SK-N-SH (cell line): ENCODE measurements at regions not wholly inside any gene's neighbourhood (a gene's known extent, or its start where the extent isn't known, plus 50 kb on each side); places are given as distances from the start of the nearest gene placed in this dataset.

Experiments
- CTCF ChIA-PET: fragments of 300-600, 350-600 bp; formaldehyde crosslinking; extraction: SDS; loops from one replicate; lab custom pipeline; 2021; lab: Yijun Ruan, JAX
- POLR2A ChIA-PET: fragments of 350-600 bp; sonication (Branson Sonifier 250); formaldehyde crosslinking; extraction: SDS; loops from one replicate; lab custom pipeline; 2020; ENCODE audit warnings: antibody characterized with exemption, inconsistent platforms; lab: Yijun Ruan, JAX
- DNase-seq: peaks from one replicate; pipeline ENCODE4 v3.0.0; 2012
- H2AFZ ChIP-seq: fragments of 200-600 bp; sonication (generic); 2 replicates; pipeline ENCODE4 v1.8.1; 2016; ENCODE audit warnings: antibody characterized with exemption, mild to moderate bottlenecking, low read depth
- H3F3A ChIP-seq: fragments of 200-600 bp; sonication (generic); replicated peaks from 2 replicates; pipeline ENCODE3; 2016; ENCODE audit warnings: antibody characterized with exemption, mild to moderate bottlenecking; ENCODE audit not compliant: insufficient read depth
- H3K27ac ChIP-seq, 2 experiments: fragments of 200-500 bp in 1 of 2; fragments of 200-600 bp in 1 of 2; sonication (Bioruptor generic) in 1 of 2; sonication (generic), shearing (Covaris generic) in 1 of 2; 2 replicates each; pipeline versions ENCODE4 v1.5.1 to v1.6.1; 2014 to 2016; ENCODE audit warnings: low read depth in 2 of 2, inconsistent platforms in 1 of 2, low read length in 1 of 2, mild to moderate bottlenecking in 1 of 2, mixed read lengths in 1 of 2
- H3K27me3 ChIP-seq: fragments of 200-600 bp; sonication (generic), shearing (Covaris generic); 2 replicates; pipeline ENCODE4 v1.6.1; 2016; ENCODE audit warnings: mixed run types; ENCODE audit not compliant: insufficient read depth
- H3K36me3 ChIP-seq, 2 experiments: fragments of 200-500 bp in 1 of 2; fragments of 200-600 bp in 1 of 2; sonication (Bioruptor generic) in 1 of 2; sonication (generic) in 1 of 2; replicated peaks in 1 of 2; 2 replicates each; pipeline versions ENCODE3 to v1.5.1; 2014 to 2016; ENCODE audit warnings: low read length in 1 of 2, mild to moderate bottlenecking in 1 of 2; ENCODE audit not compliant: insufficient read depth in 2 of 2, control insufficient read depth in 1 of 2
- H3K4me1 ChIP-seq, 2 experiments: fragments of 200-500 bp in 1 of 2; fragments of 200-600 bp in 1 of 2; sonication (Bioruptor generic) in 1 of 2; sonication (generic), shearing (Covaris generic) in 1 of 2; 2 replicates each; pipeline versions ENCODE4 v1.5.1 to v1.6.1; 2014 to 2016; ENCODE audit warnings: low read depth in 1 of 2, low read length in 1 of 2, mixed run types in 1 of 2; ENCODE audit not compliant: insufficient read depth in 2 of 2, control insufficient read depth in 1 of 2
- H3K4me2 ChIP-seq: fragments of 200-600 bp; sonication (generic), shearing (Covaris generic); 2 replicates; pipeline ENCODE4 v1.6.1; 2017; ENCODE audit warnings: mixed run types
- H3K4me3 ChIP-seq, 2 experiments: fragments of 200-500 bp in 1 of 2; fragments of 200-600 bp in 1 of 2; sonication (Bioruptor generic) in 1 of 2; sonication (generic), shearing (Covaris generic) in 1 of 2; 2 replicates each; pipeline versions ENCODE4 v1.5.1 to v1.8.1; 2014 to 2016; ENCODE audit warnings: low read depth in 2 of 2, inconsistent platforms in 1 of 2, low read length in 1 of 2, mild to moderate bottlenecking in 1 of 2, mixed read lengths in 1 of 2, moderate library complexity in 1 of 2
- H3K79me2 ChIP-seq: fragments of 200-600 bp; sonication (generic); 2 replicates; pipeline ENCODE4 v1.8.1; 2017; ENCODE audit warnings: mild to moderate bottlenecking; ENCODE audit not compliant: insufficient read depth
- H3K9ac ChIP-seq: fragments of 200-600 bp; sonication (generic); 2 replicates; pipeline ENCODE4 v1.6.1; 2017; ENCODE audit warnings: mixed run types
- H3K9me2 ChIP-seq: fragments of 200-600 bp; sonication (generic); 2 replicates; pipeline ENCODE4 v1.6.1; 2017; ENCODE audit warnings: mixed run types
- H3K9me3 ChIP-seq: fragments of 200-600 bp; sonication (generic); 2 replicates; pipeline ENCODE4 v1.6.1; 2017; ENCODE audit warnings: mixed run types, mild to moderate bottlenecking, moderate library complexity
- H4K20me1 ChIP-seq: fragments of 200-600 bp; sonication (generic); 2 replicates; pipeline ENCODE4 v1.6.1; 2017; ENCODE audit warnings: mild to moderate bottlenecking, mixed run types; ENCODE audit not compliant: insufficient read depth
- EP300 ChIP-seq, 2 experiments: IDR thresholded peaks; 2 replicates each; pipeline versions ENCODE4 v1.4.0 to v1.6.1; 2012; ENCODE audit warnings: borderline replicate concordance in 1 of 2, low read depth in 1 of 2, low read length in 1 of 2
- FOSL2 ChIP-seq: IDR thresholded peaks from 2 replicates; pipeline ENCODE4 v1.4.0; 2012; ENCODE audit warnings: low read depth, mild to moderate bottlenecking, moderate library complexity, borderline replicate concordance
- GATA2 ChIP-seq: sonication (generic); formaldehyde crosslinking; IDR thresholded peaks from 2 replicates; pipeline ENCODE4 v1.5.0; 2020; ENCODE audit warnings: mild to moderate bottlenecking, missing genetic modification reagents
- NRF1 ChIP-seq: IDR thresholded peaks from 2 replicates; pipeline ENCODE4 v1.6.1; 2012; ENCODE audit warnings: low read depth, mild to moderate bottlenecking, low read length
- TCF12 ChIP-seq: IDR thresholded peaks from 2 replicates; pipeline ENCODE4 v1.4.0; 2012
- TEAD4 ChIP-seq: IDR thresholded peaks from 2 replicates; pipeline ENCODE4 v1.4.0; 2012; ENCODE audit warnings: mild to moderate bottlenecking, borderline replicate concordance; ENCODE audit not compliant: insufficient read depth
- YY1 ChIP-seq: IDR thresholded peaks from 2 replicates; pipeline ENCODE4 v1.4.0; 2012; ENCODE audit warnings: low read depth, mild to moderate bottlenecking
- WGBS: methylation state at CpG from one replicate; pipeline ENCODE4 v1.1.6; 2017; ENCODE audit warnings: low lambda C conversion rate; 5-methylcytosine and 5-hydroxymethylcytosine counted together
- TF ChIP-seq, protein P1 (sequence below): IDR thresholded peaks from 2 replicates; pipeline ENCODE4 v1.4.0; 2012; ENCODE audit warnings: low read depth
- TF ChIP-seq, protein P2 (sequence below): IDR thresholded peaks from 2 replicates; pipeline ENCODE4; 2012
- TF ChIP-seq, protein P3 (sequence below): IDR thresholded peaks from 2 replicates; pipeline ENCODE4 v1.6.1; 2012; ENCODE audit warnings: mild to moderate bottlenecking, low read depth, low read length, moderate library complexity

DNA sequence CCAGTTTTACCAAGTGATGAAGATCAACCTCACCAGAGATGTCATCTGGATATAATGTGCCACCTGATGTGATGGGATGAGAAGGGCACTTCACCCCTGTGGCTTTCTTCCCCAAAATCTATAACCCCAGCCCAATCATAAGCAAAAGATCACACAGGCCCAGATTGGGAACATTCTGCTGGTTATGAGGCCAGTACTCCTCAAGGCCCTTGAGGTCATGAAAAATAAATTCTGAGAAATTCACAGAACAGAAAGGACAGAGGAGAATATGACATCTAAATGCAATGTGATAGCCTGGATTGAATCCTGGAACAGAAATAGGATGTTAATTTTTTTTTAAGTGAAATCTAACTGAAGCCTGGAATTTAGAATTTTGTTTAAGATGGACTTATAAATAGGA is 243.5 kb downstream of the CBLN4 start:
- Histone ChIP-seq H3K4me1 (no peaks in the 10 kb centered on the region), H2AFZ (no peak overlapping the region), H3K36me3 (no peaks in the 10 kb centered on the region), H4K20me1 (no peaks in the 10 kb centered on the region), H3K4me2 (no peak overlapping the region), H3F3A (no peaks in the 10 kb centered on the region)
- TF ChIP-seq YY1: no peak
- TF ChIP-seq, all 33 proteins: peak for 0
- ChIA-PET CTCF (no interaction called here), POLR2A (no interaction called here)
- Histone ChIP-seq H3K4me3 (no peak overlapping the region), H3K27ac (no peak overlapping the region), H3K9me3 (no peaks in the 10 kb centered on the region), H3K27me3 (no peaks in the 10 kb centered on the region), H3K9ac (no peak overlapping the region), H3K9me2 (no peaks in the 10 kb centered on the region), H3K79me2 (no peaks in the 10 kb centered on the region)
- no peak for DNase-seq

DNA sequence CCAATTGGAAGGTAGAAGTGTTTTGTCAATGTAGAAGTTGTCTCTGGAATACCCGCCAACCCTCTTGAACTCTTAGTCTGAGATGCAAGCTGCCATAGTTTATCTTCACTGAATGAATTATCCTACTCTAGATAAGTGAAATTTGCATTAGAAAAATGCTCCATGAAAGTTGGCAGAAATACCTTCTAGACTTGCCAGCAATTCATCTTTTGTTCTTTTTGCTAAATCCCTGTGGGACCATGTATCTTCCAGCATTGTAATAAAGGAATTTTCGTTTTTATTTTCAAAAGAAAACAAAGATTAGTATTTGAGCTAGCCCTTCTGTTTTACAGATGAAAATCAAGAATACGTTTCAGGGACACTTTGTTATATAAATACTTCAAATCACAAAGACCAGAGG is 244.2 kb downstream of the CBLN4 start:
- Histone ChIP-seq H4K20me1 (no peaks in the 10 kb centered on the region), H3K9ac (no peak overlapping the region), H3K27ac (no peak overlapping the region), H3K79me2 (no peaks in the 10 kb centered on the region), H3K4me1 (no peaks in the 10 kb centered on the region), H3K9me3 (no peaks in the 10 kb centered on the region), H3K27me3 (no peaks in the 10 kb centered on the region), H3K4me3 (no peak overlapping the region), H3K4me2 (no peak overlapping the region), H3K36me3 (no peaks in the 10 kb centered on the region), H3F3A (no peaks in the 10 kb centered on the region), H2AFZ (no peak overlapping the region), H3K9me2 (no peaks in the 10 kb centered on the region)
- POLR2A ChIA-PET: no interaction called here
- DNase-seq: no peak
- TF ChIP-seq EP300 (IDR thresholded peaks at IDR 0.05; ENCODE audit: borderline replicate concordance in 1 of 2, low read depth in 1 of 2, low read length in 1 of 2) (no peak), FOSL2 (no peak), NRF1 (no peak), TCF12 (no peak), GATA2 (CRISPR knock-in tag) (no peak), TEAD4 (no peak)
- TF ChIP-seq, protein P1, sequence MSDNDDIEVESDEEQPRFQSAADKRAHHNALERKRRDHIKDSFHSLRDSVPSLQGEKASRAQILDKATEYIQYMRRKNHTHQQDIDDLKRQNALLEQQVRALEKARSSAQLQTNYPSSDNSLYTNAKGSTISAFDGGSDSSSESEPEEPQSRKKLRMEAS: no peak
- TF ChIP-seq, protein P2, sequence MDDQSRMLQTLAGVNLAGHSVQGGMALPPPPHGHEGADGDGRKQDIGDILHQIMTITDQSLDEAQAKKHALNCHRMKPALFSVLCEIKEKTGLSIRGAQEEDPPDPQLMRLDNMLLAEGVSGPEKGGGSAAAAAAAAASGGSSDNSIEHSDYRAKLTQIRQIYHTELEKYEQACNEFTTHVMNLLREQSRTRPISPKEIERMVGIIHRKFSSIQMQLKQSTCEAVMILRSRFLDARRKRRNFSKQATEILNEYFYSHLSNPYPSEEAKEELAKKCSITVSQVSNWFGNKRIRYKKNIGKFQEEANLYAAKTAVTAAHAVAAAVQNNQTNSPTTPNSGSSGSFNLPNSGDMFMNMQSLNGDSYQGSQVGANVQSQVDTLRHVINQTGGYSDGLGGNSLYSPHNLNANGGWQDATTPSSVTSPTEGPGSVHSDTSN: no peak
- TF ChIP-seq, protein P3, sequence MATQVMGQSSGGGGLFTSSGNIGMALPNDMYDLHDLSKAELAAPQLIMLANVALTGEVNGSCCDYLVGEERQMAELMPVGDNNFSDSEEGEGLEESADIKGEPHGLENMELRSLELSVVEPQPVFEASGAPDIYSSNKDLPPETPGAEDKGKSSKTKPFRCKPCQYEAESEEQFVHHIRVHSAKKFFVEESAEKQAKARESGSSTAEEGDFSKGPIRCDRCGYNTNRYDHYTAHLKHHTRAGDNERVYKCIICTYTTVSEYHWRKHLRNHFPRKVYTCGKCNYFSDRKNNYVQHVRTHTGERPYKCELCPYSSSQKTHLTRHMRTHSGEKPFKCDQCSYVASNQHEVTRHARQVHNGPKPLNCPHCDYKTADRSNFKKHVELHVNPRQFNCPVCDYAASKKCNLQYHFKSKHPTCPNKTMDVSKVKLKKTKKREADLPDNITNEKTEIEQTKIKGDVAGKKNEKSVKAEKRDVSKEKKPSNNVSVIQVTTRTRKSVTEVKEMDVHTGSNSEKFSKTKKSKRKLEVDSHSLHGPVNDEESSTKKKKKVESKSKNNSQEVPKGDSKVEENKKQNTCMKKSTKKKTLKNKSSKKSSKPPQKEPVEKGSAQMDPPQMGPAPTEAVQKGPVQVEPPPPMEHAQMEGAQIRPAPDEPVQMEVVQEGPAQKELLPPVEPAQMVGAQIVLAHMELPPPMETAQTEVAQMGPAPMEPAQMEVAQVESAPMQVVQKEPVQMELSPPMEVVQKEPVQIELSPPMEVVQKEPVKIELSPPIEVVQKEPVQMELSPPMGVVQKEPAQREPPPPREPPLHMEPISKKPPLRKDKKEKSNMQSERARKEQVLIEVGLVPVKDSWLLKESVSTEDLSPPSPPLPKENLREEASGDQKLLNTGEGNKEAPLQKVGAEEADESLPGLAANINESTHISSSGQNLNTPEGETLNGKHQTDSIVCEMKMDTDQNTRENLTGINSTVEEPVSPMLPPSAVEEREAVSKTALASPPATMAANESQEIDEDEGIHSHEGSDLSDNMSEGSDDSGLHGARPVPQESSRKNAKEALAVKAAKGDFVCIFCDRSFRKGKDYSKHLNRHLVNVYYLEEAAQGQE: no peak
- CTCF ChIA-PET: no interaction called here
- WGBS: 10% methylated on average over 3 of the region's 3 CpGs
